GM21529 (cell line): ENCODE measurements at regions not wholly inside any gene's neighbourhood (a gene's known extent, or its start where the extent isn't known, plus 50 kb on each side); places are given as distances from the start of the nearest gene placed in this dataset.
"Not testable (repeated sequence)": the region's sequence is repeated elsewhere in the genome, so short reads cannot be mapped to it uniquely, and the experiment has no call there.

ENCODE experiments used
- ATAC-seq: cut with Tn5 transposase; IDR thresholded peaks from one replicate; pipeline ENCODE4 v1.9.1; 2021; ENCODE audit not compliant: unreplicated experiment

- ATAC-seq = no peak
Measured at GRCh38 chr6:114844359-114844758, 501.5 kb upstream of the HS3ST5 start.

- ATAC-seq = no peak
Measured at GRCh38 chr6:114839019-114839418, 496.2 kb upstream of the HS3ST5 start.

DNA sequence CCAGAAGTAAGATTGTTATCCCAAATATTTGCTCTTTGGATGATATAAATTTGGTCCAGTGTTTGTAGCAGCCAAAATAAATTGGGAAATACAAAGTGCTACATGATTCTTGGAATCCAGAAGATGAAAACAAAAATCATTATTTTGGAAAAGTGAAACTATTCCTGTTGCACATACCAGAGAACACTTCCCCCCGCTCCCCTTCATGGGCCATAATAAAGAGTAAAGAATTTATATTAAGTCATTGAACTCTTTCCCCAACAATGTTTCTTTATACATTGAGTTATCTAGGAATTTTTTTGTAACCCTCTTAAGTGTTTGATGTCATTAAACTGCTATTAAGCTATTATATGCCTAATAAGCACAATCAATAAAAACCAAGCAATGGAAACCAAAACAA, 490.4 kb upstream of the HS3ST5 start:
- no peak for ATAC-seq

- no peak for ATAC-seq
Measured at GRCh38 chr6:114830515-114830914, 487.7 kb upstream of the HS3ST5 start.

DNA sequence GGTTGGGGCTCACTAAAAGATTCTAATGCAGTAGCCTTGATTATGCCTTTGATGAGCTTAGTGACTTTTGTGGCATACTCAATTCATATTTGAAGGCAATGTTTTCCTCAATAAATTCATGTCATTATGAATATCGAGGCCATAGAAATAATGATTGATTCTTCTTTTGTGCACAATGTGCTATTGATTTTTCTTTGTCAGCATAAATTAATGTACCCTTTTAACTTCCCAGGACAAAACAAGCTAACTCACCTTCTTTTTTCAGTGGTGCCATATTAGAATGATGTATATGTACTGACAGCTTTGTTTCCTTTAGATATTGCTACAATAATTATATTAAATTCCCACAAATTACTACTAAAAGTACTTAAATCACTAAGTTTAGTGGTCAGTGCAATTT, 484.3 kb upstream of the HS3ST5 start:
- no peak for ATAC-seq

- ATAC-seq = no peak
Measured at GRCh38 chr6:114824409-114824808, 481.6 kb upstream of the HS3ST5 start.

DNA sequence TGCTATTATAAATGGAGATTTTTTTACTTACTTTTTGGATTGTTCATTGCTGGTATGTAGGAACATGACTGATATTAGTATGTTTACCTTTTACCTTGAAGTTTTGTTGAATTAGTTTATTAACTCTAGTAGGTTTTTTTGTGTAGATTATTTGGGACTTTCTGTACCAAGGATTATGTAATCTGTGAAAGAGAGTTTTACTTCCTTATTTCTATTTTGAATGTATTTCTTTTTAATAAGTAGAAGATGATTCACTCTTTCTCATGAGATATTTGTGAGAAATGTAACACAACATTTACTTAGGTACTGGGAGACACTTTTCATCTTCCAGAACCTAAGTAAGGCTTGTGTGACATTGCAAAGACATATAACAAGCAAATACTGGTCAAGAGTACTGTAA, 473.9 kb upstream of the HS3ST5 start:
- ATAC-seq = no peak

DNA sequence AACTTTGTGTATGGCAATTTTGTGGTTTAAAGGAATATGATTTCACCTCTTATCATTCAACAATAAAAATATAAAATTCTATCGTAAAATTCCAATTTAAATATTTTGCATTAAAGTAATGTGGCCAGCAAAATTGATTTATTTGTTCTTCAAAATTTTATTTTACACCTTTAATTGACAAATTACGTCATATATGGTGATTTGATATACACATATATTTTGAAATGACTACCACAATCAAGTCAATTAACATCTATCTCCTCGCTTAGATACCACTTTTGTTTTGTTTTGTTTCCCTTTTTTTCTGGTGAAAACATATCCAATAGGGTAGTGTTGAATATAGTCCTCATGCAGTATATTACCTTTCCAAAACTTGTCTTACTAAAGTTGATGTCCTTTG, 467.6 kb upstream of the HS3ST5 start:
- ATAC-seq = no peak

- not testable (repeated sequence) for ATAC-seq
Measured at GRCh38 chr6:114805426-114805825, 462.6 kb upstream of the HS3ST5 start.

GRCh38 chr6:114796576-114796975, 453.8 kb upstream of the HS3ST5 start:
- ATAC-seq = no peak

GRCh38 chr6:114793428-114793827, 450.6 kb upstream of the HS3ST5 start:
- no peak for ATAC-seq

- ATAC-seq = no peak
Measured at GRCh38 chr6:114785235-114786127, 442.7 kb upstream of the HS3ST5 start.

GRCh38 chr6:114783783-114784182, 441.0 kb upstream of the HS3ST5 start:
- ATAC-seq = no peak

DNA sequence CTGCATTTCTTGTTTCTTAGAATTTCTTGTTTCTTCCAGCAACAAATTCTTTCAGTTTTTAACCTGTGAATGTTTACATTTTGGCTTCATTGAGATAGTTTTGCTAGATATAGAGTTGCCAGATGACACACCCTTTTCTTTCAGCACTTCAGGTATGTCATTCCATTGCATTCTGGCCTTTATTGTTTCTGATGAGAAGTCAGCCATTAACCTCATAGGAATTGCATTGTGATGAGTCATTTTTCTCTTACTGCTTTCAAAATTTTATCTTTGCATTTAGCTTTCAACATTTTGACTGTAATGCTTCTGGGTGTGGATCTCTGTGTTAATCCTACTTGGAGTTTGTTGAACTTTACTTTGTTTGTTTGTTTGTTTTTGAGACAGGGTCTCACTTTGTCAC, 440.3 kb upstream of the HS3ST5 start:
- no peak for ATAC-seq

DNA sequence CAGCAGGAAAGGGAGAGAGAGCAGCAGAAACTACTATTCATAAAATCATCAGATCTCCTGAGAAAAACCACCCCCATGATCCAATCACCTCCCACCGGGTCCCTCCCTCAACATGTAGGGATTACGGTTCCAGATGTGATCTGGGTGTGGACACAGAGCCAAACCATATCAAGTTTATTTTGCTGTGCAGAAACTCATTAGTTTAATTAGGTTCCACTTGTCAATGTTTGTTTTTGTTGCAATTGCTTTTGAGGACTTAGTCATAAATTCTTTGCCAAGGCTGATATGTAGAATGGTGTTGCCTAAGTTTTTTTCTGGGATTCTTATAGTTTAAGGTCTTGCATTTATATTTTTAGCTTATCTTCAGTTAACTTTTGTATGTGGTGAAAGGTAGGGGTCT, 422.0 kb upstream of the HS3ST5 start:
- ATAC-seq = no peak

DNA sequence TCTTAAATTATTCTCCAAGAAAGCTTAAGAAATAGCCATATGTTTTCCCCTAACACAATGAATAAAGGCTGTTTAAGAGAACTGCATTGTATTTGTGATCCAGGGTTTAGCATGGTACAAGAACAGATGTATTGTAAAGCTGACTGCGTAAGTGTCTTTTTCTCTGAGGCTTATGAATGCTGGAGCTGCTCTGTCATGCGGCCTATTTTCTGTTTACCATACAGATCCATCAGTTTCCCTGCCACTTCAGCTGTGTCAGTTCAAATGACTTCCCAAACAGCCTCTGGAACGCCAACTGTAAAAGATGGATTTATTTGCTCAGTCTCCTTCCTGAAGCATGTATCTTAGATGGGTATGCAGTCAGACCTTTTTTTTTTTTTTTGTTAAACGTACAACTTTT, 419.3 kb upstream of the HS3ST5 start:
- no peak for ATAC-seq

DNA sequence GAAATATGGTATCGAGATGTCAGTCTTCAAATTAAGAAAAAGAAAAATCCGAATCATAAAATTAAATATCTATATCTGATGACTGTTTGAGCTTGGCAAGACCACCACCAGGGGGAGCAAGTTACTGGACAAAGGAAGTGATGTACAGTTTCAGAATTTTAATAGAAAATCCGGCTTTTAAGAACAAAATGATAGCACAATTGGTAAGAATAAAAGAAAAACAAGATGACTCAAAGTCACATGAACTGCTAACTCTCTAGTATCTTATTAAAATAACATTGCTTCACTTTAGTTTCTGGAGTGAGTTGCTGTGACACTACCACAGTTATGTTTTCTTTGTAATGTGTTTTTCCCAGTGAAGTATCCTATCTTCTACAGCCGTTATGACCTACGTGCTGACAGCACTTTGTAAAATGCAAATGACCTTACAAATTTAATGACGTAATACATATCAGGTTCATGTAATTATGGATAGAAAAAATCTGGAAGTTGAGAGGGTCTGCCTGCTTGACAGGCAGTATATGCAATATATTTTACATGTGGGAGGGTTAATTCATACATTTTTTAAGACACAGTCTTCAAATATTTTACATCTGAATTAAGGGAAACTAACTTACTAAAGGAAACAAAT, 405.3 kb upstream of the HS3ST5 start:
- ATAC-seq = no peak

GRCh38 chr6:114740547-114740946, 397.7 kb upstream of the HS3ST5 start:
- no peak for ATAC-seq

- ATAC-seq = no peak
Measured at GRCh38 chr6:114739656-114740055, 396.8 kb upstream of the HS3ST5 start.

DNA sequence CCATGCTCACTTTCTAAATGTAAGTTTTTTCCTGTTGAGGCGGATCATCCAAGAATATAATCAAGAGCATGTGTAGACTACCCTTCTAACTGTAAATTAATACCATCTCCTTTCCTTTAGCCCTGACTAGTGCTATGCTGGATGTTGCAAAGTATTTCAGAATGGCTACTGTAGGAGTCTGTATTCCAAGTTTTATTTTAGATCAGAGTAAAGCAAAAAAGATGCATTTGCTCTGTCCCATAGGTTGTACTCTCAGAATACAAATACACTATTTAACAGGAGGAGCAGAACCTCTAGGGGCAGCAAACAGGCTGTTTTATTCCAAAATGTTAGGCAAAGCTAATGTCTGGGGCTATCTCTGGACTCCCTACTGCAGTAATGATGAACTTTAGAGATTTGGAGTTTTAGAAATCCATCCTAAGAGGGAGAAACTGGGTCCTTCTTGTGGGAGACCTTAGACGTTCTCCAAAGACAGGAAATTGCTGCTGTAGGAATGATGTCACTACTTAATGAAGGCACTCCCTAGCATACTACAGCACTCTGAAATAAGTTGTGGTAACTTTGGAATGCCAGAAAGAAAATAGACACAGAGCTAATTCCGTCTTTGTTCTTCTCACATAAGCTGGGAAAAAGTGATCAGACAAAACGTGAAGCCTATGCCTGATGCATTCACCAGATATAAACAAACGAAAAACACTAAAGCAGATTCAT, 392.4 kb upstream of the HS3ST5 start:
- ATAC-seq = no peak

- ATAC-seq = no peak
Measured at GRCh38 chr6:114733596-114733995, 390.8 kb upstream of the HS3ST5 start.

DNA sequence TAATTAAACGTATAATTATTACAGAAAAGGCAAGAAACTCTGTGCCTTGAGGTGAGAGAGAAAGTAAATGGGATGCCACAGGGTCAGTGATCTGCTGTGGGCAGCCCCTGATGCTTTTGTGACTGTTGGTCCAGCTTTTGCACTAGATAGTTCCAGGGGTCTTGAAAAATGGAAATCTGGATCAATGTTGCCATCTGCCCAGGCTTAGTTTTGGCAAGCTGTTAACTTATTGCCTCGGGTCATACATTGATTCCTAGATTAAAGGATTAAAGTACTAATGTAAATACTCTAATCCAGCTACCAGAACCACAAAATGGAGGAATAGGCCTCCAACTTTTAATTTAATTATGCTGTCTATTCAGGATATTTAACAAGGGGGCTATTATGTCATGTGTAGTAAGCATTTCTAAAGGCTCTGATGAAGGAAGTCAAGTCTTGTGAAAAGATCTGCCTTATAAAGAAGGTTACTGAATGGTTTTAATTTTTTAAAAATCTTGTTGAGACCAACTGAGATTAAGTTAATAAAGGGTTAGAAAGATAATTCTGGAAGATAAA, 376.0 kb upstream of the HS3ST5 start:
- no peak for ATAC-seq
